DND-41 (cell line): ENCODE measurements at regions not wholly inside any gene's neighbourhood (a gene's known extent, or its start where the extent isn't known, plus 50 kb on each side); places are given as distances from the start of the nearest gene placed in this dataset.

Experiments used
- ATAC-seq: fragments of 200-7000 bp; cut with Tn5 transposase; 3 replicates; pipeline ENCODE4 v1.9.1; 2021; ENCODE audit warnings: low read depth; ENCODE audit not compliant: insufficient read depth
- DNase-seq: peaks from one replicate; pipeline ENCODE4 v3.0.0-alpha.2; 2020
- H2AFZ ChIP-seq: 2 replicates; pipeline ENCODE4 v1.6.0; 2012; ENCODE audit warnings: low read depth, low read length
- H3K27ac ChIP-seq: 2 replicates; pipeline ENCODE4 v1.5.1; 2012; ENCODE audit warnings: low read length, inconsistent platforms
- H3K27me3 ChIP-seq: fragments of 200-600 bp; sonication (generic); 2 replicates; pipeline ENCODE4 v1.6.0; 2012; ENCODE audit warnings: low read length, mild to moderate bottlenecking, inconsistent platforms; ENCODE audit not compliant: insufficient read depth, poor library complexity
- H3K36me3 ChIP-seq: 2 replicates; pipeline ENCODE4 v1.5.1; 2012; ENCODE audit warnings: low read length, inconsistent platforms; ENCODE audit not compliant: insufficient read depth
- H3K4me1 ChIP-seq: 2 replicates; pipeline ENCODE4 v1.5.1; 2012; ENCODE audit warnings: mild to moderate bottlenecking, low read length; ENCODE audit not compliant: insufficient read depth
- H3K4me2 ChIP-seq: 2 replicates; pipeline ENCODE4 v1.6.0; 2012; ENCODE audit warnings: mild to moderate bottlenecking, moderate library complexity, low read length, inconsistent platforms; ENCODE audit not compliant: insufficient read depth
- H3K4me3 ChIP-seq, 2 experiments: fragments of 200-600 bp in 1 of 2; shearing (Covaris generic) in 1 of 2; 2 replicates each; pipeline ENCODE4 v1.5.1; 2012 to 2016; ENCODE audit warnings: inconsistent platforms in 2 of 2, low read length in 2 of 2, mild to moderate bottlenecking in 2 of 2, low read depth in 1 of 2, moderate library complexity in 1 of 2
- H3K79me2 ChIP-seq: 2 replicates; pipeline ENCODE4 v1.6.0; 2012; ENCODE audit warnings: low read length, inconsistent platforms; ENCODE audit not compliant: insufficient read depth
- H3K9ac ChIP-seq: 2 replicates; pipeline ENCODE4 v1.6.0; 2012; ENCODE audit warnings: low read depth, mild to moderate bottlenecking, inconsistent platforms, low read length, moderate library complexity
- H3K9me3 ChIP-seq: 2 replicates; pipeline ENCODE4 v1.5.1; 2012; ENCODE audit warnings: low read length, moderate library complexity, mild to moderate bottlenecking, inconsistent platforms; ENCODE audit not compliant: insufficient read depth, severe bottlenecking
- H4K20me1 ChIP-seq: 2 replicates; pipeline ENCODE4 v1.6.0; 2012; ENCODE audit warnings: low read length; ENCODE audit not compliant: insufficient read depth
- CTCF ChIP-seq: IDR thresholded peaks from 2 replicates; pipeline ENCODE4 v1.5.1; 2012; ENCODE audit warnings: borderline replicate concordance, low read length, moderate library complexity, mild to moderate bottlenecking; ENCODE audit not compliant: poor library complexity, severe bottlenecking; ENCODE audit errors: extremely low read depth
- EZH2 ChIP-seq: IDR thresholded peaks from 3 replicates; pipeline ENCODE4 v1.6.1; 2012; ENCODE audit warnings: borderline replicate concordance, low read depth, mild to moderate bottlenecking, moderate library complexity, low read length, inconsistent platforms; ENCODE audit not compliant: severe bottlenecking

- no peaks in the 10 kb centered on the region for H3K9me3 ChIP-seq
- H3K27me3 ChIP-seq = no peaks in the 10 kb centered on the region
- H3K9ac ChIP-seq = no peak overlapping the region
- no peak overlapping the region for H3K27ac ChIP-seq
- DNase-seq = no peak
- H3K79me2 ChIP-seq = no peaks in the 10 kb centered on the region
- no peak overlapping the region for H3K4me2 ChIP-seq
- H3K4me1 ChIP-seq = no peaks in the 10 kb centered on the region
- no peaks in the 10 kb centered on the region for H3K36me3 ChIP-seq
- no peak overlapping the region for H2AFZ ChIP-seq
- no peaks in the 10 kb centered on the region for H4K20me1 ChIP-seq
- ATAC-seq = no peak
- no peak overlapping the region for H3K4me3 ChIP-seq
- TF ChIP-seq CTCF (no peak), EZH2 (no peak)
Measured at GRCh38 chr18:67969458-67969857, 452.9 kb upstream of the DSEL start.

GRCh38 chr18:67966224-67966623 is 449.7 kb upstream of the DSEL start:
- no peak overlapping the region for H3K4me2 ChIP-seq
- no peaks in the 10 kb centered on the region for H3K27me3 ChIP-seq
- no peak overlapping the region for H3K9ac ChIP-seq
- no peaks in the 10 kb centered on the region for H3K9me3 ChIP-seq
- no peak overlapping the region for H2AFZ ChIP-seq
- no peak for DNase-seq
- H3K79me2 ChIP-seq = no peaks in the 10 kb centered on the region
- no peaks in the 10 kb centered on the region for H3K4me1 ChIP-seq
- ATAC-seq = no peak
- H3K36me3 ChIP-seq = no peaks in the 10 kb centered on the region
- H3K27ac ChIP-seq = no peak overlapping the region
- H4K20me1 ChIP-seq = no peaks in the 10 kb centered on the region
- TF ChIP-seq CTCF = no peak
- TF ChIP-seq EZH2 = no peak
- no peak overlapping the region for H3K4me3 ChIP-seq

- Histone ChIP-seq H4K20me1 (no peaks in the 10 kb centered on the region), H3K4me2 (no peak overlapping the region), H3K9ac (no peak overlapping the region), H3K36me3 (no peaks in the 10 kb centered on the region), H3K79me2 (no peaks in the 10 kb centered on the region), H3K4me1 (no peaks in the 10 kb centered on the region), H2AFZ (no peak overlapping the region), H3K27ac (no peak overlapping the region), H3K4me3 (no peak overlapping the region), H3K9me3 (no peaks in the 10 kb centered on the region), H3K27me3 (no peaks in the 10 kb centered on the region)
- DNase-seq = no peak
- no peak for ATAC-seq
- no peak for TF ChIP-seq EZH2
- TF ChIP-seq CTCF = no peak
Measured at GRCh38 chr18:67964462-67964861, 447.9 kb upstream of the DSEL start.
